ENCODE measurements at regions not wholly inside any gene's neighbourhood (a gene's known extent, or its start where the extent isn't known, plus 50 kb on each side); places are given as distances from the start of the nearest gene placed in this dataset.

- no peak for DNase-seq
- intact Hi-C loops (cut with DNase I; ENCODE audit: low total_unique reads) = no loop called here
Measured at GRCh38 chr5:155850370-155850769, 476.6 kb upstream of the SGCD start.

DNA sequence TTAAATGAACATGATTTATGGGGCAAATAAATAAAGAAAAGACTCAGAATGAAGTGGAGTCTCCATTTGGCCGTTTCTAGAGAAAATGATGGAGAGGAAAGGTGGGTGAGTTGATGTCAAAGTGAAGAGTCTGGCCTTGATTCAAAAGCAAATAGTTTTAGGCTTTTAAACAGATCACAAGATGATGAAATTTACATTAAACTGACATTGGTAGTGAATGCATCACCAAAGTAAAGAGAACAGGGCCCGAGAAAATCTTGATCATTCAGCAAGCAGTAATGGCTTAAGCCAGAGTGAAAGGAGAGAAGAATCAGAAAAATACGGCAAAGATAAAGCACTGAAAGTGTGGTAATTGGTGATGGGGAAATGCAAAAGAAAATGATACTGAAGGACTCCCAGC is 460.0 kb upstream of the SGCD start:
- no peaks in the 10 kb centered on the region for H3K9me3 ChIP-seq
- no peak overlapping the region for H3K4me3 ChIP-seq
- intact Hi-C loops (cut with DNase I; ENCODE audit: low total_unique reads) (no loop called here), in situ Hi-C loops (cut with MboI; ENCODE audit: low sequenced_read_pairs in 4 of 4) (no loop called here)
- H3K36me3 ChIP-seq = no peaks in the 10 kb centered on the region
- DNase-seq (no peak), ATAC-seq (no peak)
- TF ChIP-seq, protein P1, sequence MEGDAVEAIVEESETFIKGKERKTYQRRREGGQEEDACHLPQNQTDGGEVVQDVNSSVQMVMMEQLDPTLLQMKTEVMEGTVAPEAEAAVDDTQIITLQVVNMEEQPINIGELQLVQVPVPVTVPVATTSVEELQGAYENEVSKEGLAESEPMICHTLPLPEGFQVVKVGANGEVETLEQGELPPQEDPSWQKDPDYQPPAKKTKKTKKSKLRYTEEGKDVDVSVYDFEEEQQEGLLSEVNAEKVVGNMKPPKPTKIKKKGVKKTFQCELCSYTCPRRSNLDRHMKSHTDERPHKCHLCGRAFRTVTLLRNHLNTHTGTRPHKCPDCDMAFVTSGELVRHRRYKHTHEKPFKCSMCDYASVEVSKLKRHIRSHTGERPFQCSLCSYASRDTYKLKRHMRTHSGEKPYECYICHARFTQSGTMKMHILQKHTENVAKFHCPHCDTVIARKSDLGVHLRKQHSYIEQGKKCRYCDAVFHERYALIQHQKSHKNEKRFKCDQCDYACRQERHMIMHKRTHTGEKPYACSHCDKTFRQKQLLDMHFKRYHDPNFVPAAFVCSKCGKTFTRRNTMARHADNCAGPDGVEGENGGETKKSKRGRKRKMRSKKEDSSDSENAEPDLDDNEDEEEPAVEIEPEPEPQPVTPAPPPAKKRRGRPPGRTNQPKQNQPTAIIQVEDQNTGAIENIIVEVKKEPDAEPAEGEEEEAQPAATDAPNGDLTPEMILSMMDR (IDR thresholded peaks at IDR 0.05 in 4 of 5, conservative IDR thresholded peaks at IDR 0.05 in 1 of 5) = no peak
- TF ChIP-seq POLR2A (IDR thresholded peaks at IDR 0.05) = no peak
- H3K27me3 ChIP-seq = no peaks in the 10 kb centered on the region
- H3K27ac ChIP-seq = no peak overlapping the region
- no peaks in the 10 kb centered on the region for H3K4me1 ChIP-seq

More at GRCh38 chr5:155850370-155850769, 476.6 kb upstream of the SGCD start:
- no peaks in the 10 kb centered on the region for H3K27me3 ChIP-seq
- no peaks in the 10 kb centered on the region for H3K4me1 ChIP-seq
- in situ Hi-C loops (cut with MboI; ENCODE audit: low sequenced_read_pairs in 4 of 4) = no loop called here
- TF ChIP-seq, protein P1 (IDR thresholded peaks at IDR 0.05 in 4 of 5, conservative IDR thresholded peaks at IDR 0.05 in 1 of 5) = no peak
- TF ChIP-seq POLR2A (IDR thresholded peaks at IDR 0.05) = no peak
- H3K9me3 ChIP-seq = no peaks in the 10 kb centered on the region
- no peak for ATAC-seq
- no peaks in the 10 kb centered on the region for H3K36me3 ChIP-seq
- no peak overlapping the region for H3K4me3 ChIP-seq
- H3K27ac ChIP-seq = no peak overlapping the region

DNA sequence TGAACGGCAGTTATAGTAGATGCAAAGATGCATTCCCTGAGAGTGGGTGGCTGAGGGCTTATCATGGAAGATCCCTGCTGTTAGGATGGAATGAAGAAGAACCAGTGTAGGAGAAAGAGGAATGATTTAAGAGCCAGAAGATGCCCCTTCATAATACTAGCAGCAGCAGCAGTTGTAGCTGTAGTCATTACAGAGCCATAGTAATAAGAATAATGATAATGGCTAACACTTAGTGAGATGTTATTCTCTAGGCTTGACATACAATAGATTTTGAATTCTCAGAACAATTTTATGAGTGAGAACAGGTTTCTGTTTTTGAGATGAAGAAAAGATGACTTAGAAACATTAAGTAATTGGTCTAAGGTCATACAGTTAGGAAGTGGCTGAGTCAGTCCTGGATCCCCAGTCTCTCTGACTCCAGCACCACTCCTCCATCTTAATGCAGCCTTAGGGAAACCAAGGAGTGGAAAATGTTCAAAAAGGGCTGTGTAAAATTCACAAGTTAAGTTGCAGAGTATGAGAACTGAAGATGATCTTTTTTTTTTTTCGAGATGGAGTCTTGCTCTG is 459.4 kb upstream of the SGCD start:
- no peak overlapping the region for H3K27ac ChIP-seq
- ATAC-seq (no peak), DNase-seq (no peak)
- no peaks in the 10 kb centered on the region for H3K36me3 ChIP-seq
- H3K4me3 ChIP-seq = no peak overlapping the region
- TF ChIP-seq POLR2A (IDR thresholded peaks at IDR 0.05) = no peak
- TF ChIP-seq, protein P1 (IDR thresholded peaks at IDR 0.05 in 4 of 5, conservative IDR thresholded peaks at IDR 0.05 in 1 of 5) = no peak
- H3K4me1 ChIP-seq = no peaks in the 10 kb centered on the region
- in situ Hi-C loops (cut with MboI; ENCODE audit: low sequenced_read_pairs in 4 of 4) = no loop called here
- no peaks in the 10 kb centered on the region for H3K9me3 ChIP-seq
- H3K27me3 ChIP-seq = no peaks in the 10 kb centered on the region
- intact Hi-C loops (cut with DNase I; ENCODE audit: low total_unique reads) = no loop called here

- ATAC-seq = no peak
- intact Hi-C loops (cut with DNase I; ENCODE audit: low total_unique reads) = no loop called here
- Histone ChIP-seq H3K27ac (no peak overlapping the region), H3K36me3 (no peaks in the 10 kb centered on the region), H3K4me1 (no peaks in the 10 kb centered on the region), H3K27me3 (no peaks in the 10 kb centered on the region), H3K9me3 (no peaks in the 10 kb centered on the region), H3K4me3 (no peak overlapping the region)
- no peak for DNase-seq
- in situ Hi-C loops (cut with MboI; ENCODE audit: low sequenced_read_pairs in 4 of 4) = no loop called here
- TF ChIP-seq, protein P1 (IDR thresholded peaks at IDR 0.05 in 4 of 5, conservative IDR thresholded peaks at IDR 0.05 in 1 of 5) = no peak
- TF ChIP-seq POLR2A (IDR thresholded peaks at IDR 0.05) = no peak
Measured at GRCh38 chr5:155870636-155871035, 456.3 kb upstream of the SGCD start.

DNA sequence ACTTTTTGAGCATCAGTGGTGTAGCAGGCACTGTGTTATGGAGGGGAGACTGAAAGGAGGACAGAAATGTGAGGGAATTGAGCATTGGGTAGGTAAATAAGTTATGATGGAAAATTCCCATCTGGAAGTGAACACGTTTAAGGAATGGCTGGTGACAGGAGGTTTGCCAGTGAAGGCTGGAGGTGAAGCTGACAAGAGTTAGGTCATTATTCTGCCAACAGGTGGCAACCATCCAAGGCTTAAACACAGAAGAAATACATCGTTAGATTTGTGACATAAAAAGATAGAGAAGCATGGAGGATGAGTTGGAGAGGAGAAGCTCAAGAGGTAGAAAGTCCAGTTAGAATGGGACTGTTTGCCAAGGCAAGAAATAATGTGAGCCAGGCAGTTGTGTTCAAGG is 455.3 kb upstream of the SGCD start:
- Histone ChIP-seq H3K27ac (no peak overlapping the region), H3K36me3 (no peaks in the 10 kb centered on the region), H3K4me1 (no peaks in the 10 kb centered on the region), H3K27me3 (no peaks in the 10 kb centered on the region), H3K4me3 (no peak overlapping the region), H3K9me3 (no peaks in the 10 kb centered on the region)
- in situ Hi-C loops (cut with MboI; ENCODE audit: low sequenced_read_pairs in 4 of 4) = no loop called here
- no peak for DNase-seq
- ATAC-seq = no peak
- intact Hi-C loops (cut with DNase I; ENCODE audit: low total_unique reads) = no loop called here
- TF ChIP-seq, protein P1 (IDR thresholded peaks at IDR 0.05 in 4 of 5, conservative IDR thresholded peaks at IDR 0.05 in 1 of 5) = no peak
- TF ChIP-seq POLR2A (IDR thresholded peaks at IDR 0.05) = no peak

Data from gastrocnemius medialis (tissue), 4 donors.